ENCODE measurements at regions not wholly inside any gene's neighbourhood (a gene's known extent, or its start where the extent isn't known, plus 50 kb on each side); places are given as distances from the start of the nearest gene placed in this dataset.

DNA sequence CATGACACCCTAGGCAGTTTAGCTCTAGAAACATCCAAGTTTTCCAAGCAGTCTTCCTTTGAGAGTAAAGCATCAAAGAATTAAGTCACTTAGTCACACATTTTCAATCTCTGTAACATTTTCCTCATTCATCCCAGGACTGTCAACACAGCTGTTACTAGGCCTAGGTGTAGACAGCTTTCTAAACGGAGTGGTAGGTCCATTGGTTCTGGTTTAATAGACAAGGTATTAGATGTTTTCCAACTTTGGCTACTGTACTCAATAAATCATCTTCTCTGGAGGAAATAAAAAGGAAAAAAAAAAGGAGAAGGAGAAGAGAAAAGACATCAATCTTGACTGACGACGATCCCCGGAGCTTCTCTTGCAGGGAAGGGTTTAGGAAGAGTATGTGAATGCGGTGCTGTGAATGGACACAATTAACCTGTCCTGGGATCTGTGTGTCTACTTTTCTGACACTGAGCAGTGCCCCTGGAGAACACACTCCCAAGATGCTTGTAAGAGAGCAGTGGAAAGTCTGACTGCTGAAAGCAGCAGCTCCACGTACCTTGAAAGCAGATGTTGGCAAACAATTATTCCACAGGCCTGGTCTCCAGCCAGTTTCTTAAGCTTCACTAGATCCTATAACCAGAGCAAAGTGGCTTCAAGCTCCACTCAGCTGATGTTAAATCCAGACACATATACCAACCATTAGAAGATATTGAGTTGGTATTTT lies 59.1 kb downstream of the CXCL12 start:
- H3K27me3 ChIP-seq (ENCODE audit: insufficient read depth, low read length), result peaks cover 18% of the 10 kb centered on the region
- DNase-seq (ENCODE audit: low read depth, low spot score) (no peak), ATAC-seq (no peak)
- BruUV-seq (replicated peaks), result no TSS peak
- ChIA-PET POLR2A (no interaction called here), RAD21 (ENCODE audit: low non-redundant PET in 1 of 2, low total read pairs in 2 of 2, uncharacterized antibody in 2 of 2, unreplicated experiment in 2 of 2) (no interaction called here), CTCF (no interaction called here)
- no peak overlapping the region for H2AFZ ChIP-seq (ENCODE audit: low read depth, low read length, poor library complexity, severe bottlenecking)
- no peaks in the 10 kb centered on the region for H3K9me2 ChIP-seq (ENCODE audit: insufficient read depth)
- no peaks in the 10 kb centered on the region for H3K36me3 ChIP-seq (ENCODE audit: control insufficient read depth in 1 of 2, insufficient read depth in 2 of 2, low read length in 2 of 2)
- H3K27ac ChIP-seq (ENCODE audit: low read depth, low read length), result no peak overlapping the region
- no peaks in the 10 kb centered on the region for H3K4me1 ChIP-seq (ENCODE audit: control insufficient read depth in 1 of 2, insufficient read depth in 2 of 2, low read length in 2 of 2)
- intact Hi-C loops (cut with micrococcal nuclease), result no loop called here
- H3K4me3 ChIP-seq (replicated peaks in 1 of 2; ENCODE audit: low read depth in 1 of 2, low read length in 2 of 2), result no peak overlapping the region
- no peak overlapping the region for H3K9ac ChIP-seq (ENCODE audit: low read length)
- TF ChIP-seq, protein P1, sequence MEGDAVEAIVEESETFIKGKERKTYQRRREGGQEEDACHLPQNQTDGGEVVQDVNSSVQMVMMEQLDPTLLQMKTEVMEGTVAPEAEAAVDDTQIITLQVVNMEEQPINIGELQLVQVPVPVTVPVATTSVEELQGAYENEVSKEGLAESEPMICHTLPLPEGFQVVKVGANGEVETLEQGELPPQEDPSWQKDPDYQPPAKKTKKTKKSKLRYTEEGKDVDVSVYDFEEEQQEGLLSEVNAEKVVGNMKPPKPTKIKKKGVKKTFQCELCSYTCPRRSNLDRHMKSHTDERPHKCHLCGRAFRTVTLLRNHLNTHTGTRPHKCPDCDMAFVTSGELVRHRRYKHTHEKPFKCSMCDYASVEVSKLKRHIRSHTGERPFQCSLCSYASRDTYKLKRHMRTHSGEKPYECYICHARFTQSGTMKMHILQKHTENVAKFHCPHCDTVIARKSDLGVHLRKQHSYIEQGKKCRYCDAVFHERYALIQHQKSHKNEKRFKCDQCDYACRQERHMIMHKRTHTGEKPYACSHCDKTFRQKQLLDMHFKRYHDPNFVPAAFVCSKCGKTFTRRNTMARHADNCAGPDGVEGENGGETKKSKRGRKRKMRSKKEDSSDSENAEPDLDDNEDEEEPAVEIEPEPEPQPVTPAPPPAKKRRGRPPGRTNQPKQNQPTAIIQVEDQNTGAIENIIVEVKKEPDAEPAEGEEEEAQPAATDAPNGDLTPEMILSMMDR (IDR thresholded peaks at IDR 0.05 in 2 of 3, conservative IDR thresholded peaks at IDR 0.05 in 1 of 3; ENCODE audit: borderline replicate concordance in 1 of 3, insufficient read depth in 1 of 3, low read depth in 2 of 3, low read length in 2 of 3), result no peak
- TF ChIP-seq JUND (IDR thresholded peaks at IDR 0.05) (no peak), ZNF274 (IDR thresholded peaks at IDR 0.05; ENCODE audit: low read depth, low read length) (no peak), CBX3 (IDR thresholded peaks at IDR 0.05; ENCODE audit: low read depth) (no peak), RAD21 (IDR thresholded peaks at IDR 0.05; ENCODE audit: low read depth) (no peak)
- no peaks in the 10 kb centered on the region for H4K20me1 ChIP-seq (ENCODE audit: insufficient read depth)
- H3K79me2 ChIP-seq (ENCODE audit: insufficient read depth, low read length), result no peaks in the 10 kb centered on the region
- H3K9me3 ChIP-seq (ENCODE audit: control insufficient read depth in 1 of 2, insufficient read depth in 1 of 2, low read depth in 1 of 2, low read length in 2 of 2), result no peaks in the 10 kb centered on the region
- no peak overlapping the region for H3K4me2 ChIP-seq (ENCODE audit: low read length)

GRCh38 chr10:44325157-44325556 lies 59.7 kb downstream of the CXCL12 start:
- no peak for DNase-seq (ENCODE audit: low read depth, low spot score)
- RAD21 ChIA-PET (ENCODE audit: low non-redundant PET in 1 of 2, low total read pairs in 2 of 2, uncharacterized antibody in 2 of 2, unreplicated experiment in 2 of 2), result no interaction called here

More at GRCh38 chr10:44325157-44325556, 59.7 kb downstream of the CXCL12 start:
- no peak overlapping the region for H2AFZ ChIP-seq (ENCODE audit: low read depth, low read length, poor library complexity, severe bottlenecking)
- H3K9me2 ChIP-seq (ENCODE audit: insufficient read depth), result no peaks in the 10 kb centered on the region
- intact Hi-C loops (cut with micrococcal nuclease), result no loop called here
- H3K79me2 ChIP-seq (ENCODE audit: insufficient read depth, low read length), result no peaks in the 10 kb centered on the region
- H3K36me3 ChIP-seq (ENCODE audit: control insufficient read depth in 1 of 2, insufficient read depth in 2 of 2, low read length in 2 of 2), result no peaks in the 10 kb centered on the region
- BruUV-seq (replicated peaks), result no TSS peak
- no peaks in the 10 kb centered on the region for H3K4me1 ChIP-seq (ENCODE audit: control insufficient read depth in 1 of 2, insufficient read depth in 2 of 2, low read length in 2 of 2)
- no peak overlapping the region for H3K4me3 ChIP-seq (replicated peaks in 1 of 2; ENCODE audit: low read depth in 1 of 2, low read length in 2 of 2)
- no peak for TF ChIP-seq TCF7L2 (IDR thresholded peaks at IDR 0.05; ENCODE audit: borderline replicate concordance, extremely low read depth, insufficient read depth, insufficient read length)
- H3K9me3 ChIP-seq (ENCODE audit: control insufficient read depth in 1 of 2, insufficient read depth in 1 of 2, low read depth in 1 of 2, low read length in 2 of 2), result no peaks in the 10 kb centered on the region
- CTCF ChIA-PET, result no interaction called here
- H3K27me3 ChIP-seq (ENCODE audit: insufficient read depth, low read length), result peaks cover 18% of the 10 kb centered on the region
- no peak for ATAC-seq
- no peak overlapping the region for H3K27ac ChIP-seq (ENCODE audit: low read depth, low read length)
- POLR2A ChIA-PET, result no interaction called here
- H3K4me2 ChIP-seq (ENCODE audit: low read length), result no peak overlapping the region
- no peaks in the 10 kb centered on the region for H4K20me1 ChIP-seq (ENCODE audit: insufficient read depth)
- no peak overlapping the region for H3K9ac ChIP-seq (ENCODE audit: low read length)

Measured in HCT116 (cell line).